ENCODE measurements at regions not wholly inside any gene's neighbourhood (a gene's known extent, or its start where the extent isn't known, plus 50 kb on each side); places are given as distances from the start of the nearest gene placed in this dataset.

GRCh38 chr2:181407171-181407570, 50.0 kb upstream of the ITGA4 start:
- no peak overlapping the region for H3K14ac ChIP-seq (replicated peaks; ENCODE audit: low read depth, low read length)
- in situ Hi-C loops (cut with MboI; ENCODE audit: low sequenced_read_pairs) (no loop called here), intact Hi-C loops (cut with micrococcal nuclease) (no loop called here), dilution Hi-C loops (cut with HindIII; ENCODE audit: low sequenced_read_pairs, unreplicated experiment) (no loop called here)
- no peak overlapping the region for H2BK15ac ChIP-seq (ENCODE audit: low read depth, low read length)
- ChIA-PET CTCF (no interaction called here), POLR2A (ENCODE audit: unreplicated experiment) (interaction anchor here (0.6 kb wide), 1 partner anchor 10 kb away, joined by 5 read pairs; no protein-coding TSS in a partner anchor)
- H3K9me3 ChIP-seq (ENCODE audit: control insufficient read depth, insufficient read depth, low read length) = no peaks in the 10 kb centered on the region
- WGBS, 2 experiments (ENCODE audit: extremely low coverage in 2 of 2, insufficient read length in 1 of 2) = 73% methylated on average over 2 of the region's 3 CpGs; no CpG with 5 or more reads in 1 of the 2 experiments
- no peak for ATAC-seq (ENCODE audit: low read depth)
- H4K5ac ChIP-seq (ENCODE audit: low read depth, low read length) = no peak overlapping the region
- H3K4ac ChIP-seq (ENCODE audit: low read depth, low read length) = no peak overlapping the region
- DNase-seq = no peak
- no peaks in the 10 kb centered on the region for H3K36me3 ChIP-seq (ENCODE audit: control insufficient read depth, insufficient read depth, low read length)
- BruUV-seq (replicated peaks) = no TSS peak
- H3K4me2 ChIP-seq (ENCODE audit: low read depth, low read length) = no peak overlapping the region
- no peaks in the 10 kb centered on the region for H3K9me1 ChIP-seq (ENCODE audit: insufficient read depth, low read length)
- no peak overlapping the region for H2AK5ac ChIP-seq (ENCODE audit: low read depth, low read length)
- H3K4me1 ChIP-seq (ENCODE audit: control insufficient read depth, insufficient read depth, low read length) = no peaks in the 10 kb centered on the region
- no peaks in the 10 kb centered on the region for H3K79me1 ChIP-seq (ENCODE audit: low read depth in 1 of 2, low read length in 2 of 2)
- no peak overlapping the region for H3K56ac ChIP-seq (ENCODE audit: extremely low read depth, insufficient read depth, low read length)
- H3K18ac ChIP-seq (ENCODE audit: low read depth, low read length) = no peak overlapping the region
- H3K23ac ChIP-seq (ENCODE audit: low read depth, low read length) = no peak overlapping the region
- no peak overlapping the region for H4K91ac ChIP-seq (ENCODE audit: insufficient read depth, low read depth, low read length)
- H2BK20ac ChIP-seq (ENCODE audit: low read depth, low read length) = no peak overlapping the region
- no peak overlapping the region for H2BK120ac ChIP-seq (ENCODE audit: low read depth, low read length)
- no peaks in the 10 kb centered on the region for H4K20me1 ChIP-seq (ENCODE audit: insufficient read depth, low read length)
- H2AK9ac ChIP-seq (replicated peaks; ENCODE audit: low read depth, low read length, poor library complexity) = no peak overlapping the region
- TF ChIP-seq, protein P1, sequence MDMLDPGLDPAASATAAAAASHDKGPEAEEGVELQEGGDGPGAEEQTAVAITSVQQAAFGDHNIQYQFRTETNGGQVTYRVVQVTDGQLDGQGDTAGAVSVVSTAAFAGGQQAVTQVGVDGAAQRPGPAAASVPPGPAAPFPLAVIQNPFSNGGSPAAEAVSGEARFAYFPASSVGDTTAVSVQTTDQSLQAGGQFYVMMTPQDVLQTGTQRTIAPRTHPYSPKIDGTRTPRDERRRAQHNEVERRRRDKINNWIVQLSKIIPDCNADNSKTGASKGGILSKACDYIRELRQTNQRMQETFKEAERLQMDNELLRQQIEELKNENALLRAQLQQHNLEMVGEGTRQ (IDR thresholded peaks at IDR 0.05; ENCODE audit: low read depth, low read length) = no peak
- no peak for TF ChIP-seq SMC3 (IDR thresholded peaks at IDR 0.05; ENCODE audit: low read depth, low read length)
- TF ChIP-seq BHLHE40 (IDR thresholded peaks at IDR 0.05; ENCODE audit: low read depth, low read length) = no peak
- TF ChIP-seq RCOR1 (IDR thresholded peaks at IDR 0.05; ENCODE audit: insufficient replicate concordance, low read length) = no peak
- TF ChIP-seq CHD1 (IDR thresholded peaks at IDR 0.05; ENCODE audit: low read depth, low read length) = no peak
- TF ChIP-seq MAFK (IDR thresholded peaks at IDR 0.05; ENCODE audit: low read depth, low read length) = no peak
- no peak for TF ChIP-seq RAD21 (IDR thresholded peaks at IDR 0.05; ENCODE audit: low read length)
- no peak for TF ChIP-seq NFE2L2 (IDR thresholded peaks at IDR 0.05; ENCODE audit: low read depth, low read length)
- no peak for TF ChIP-seq FOS (IDR thresholded peaks at IDR 0.05; ENCODE audit: low read depth, low read length)
- no peak for TF ChIP-seq MAZ (IDR thresholded peaks at IDR 0.05; ENCODE audit: borderline replicate concordance, low read depth, low read length)
- no peak for TF ChIP-seq CEBPB (IDR thresholded peaks at IDR 0.05; ENCODE audit: low read depth, low read length)
- no peak for TF ChIP-seq ELK1 (IDR thresholded peaks at IDR 0.05; ENCODE audit: borderline replicate concordance, low read depth, low read length)
- TF ChIP-seq POLR2A (IDR thresholded peaks at IDR 0.05; ENCODE audit: low read depth, low read length) = no peak
- no peak for TF ChIP-seq CTCF (conservative IDR thresholded peaks at IDR 0.05; ENCODE audit: low read depth, low read length)
- TF ChIP-seq RFX5 (IDR thresholded peaks at IDR 0.05; ENCODE audit: low read depth, low read length) = no peak
- no peak for TF ChIP-seq MXI1 (IDR thresholded peaks at IDR 0.05; ENCODE audit: borderline replicate concordance, low read depth, low read length)
- no peak overlapping the region for H3K27ac ChIP-seq (ENCODE audit: insufficient read depth, low read length)
- H3K4me3 ChIP-seq (ENCODE audit: insufficient read depth, low read depth, low read length) = no peak overlapping the region
- H2AFZ ChIP-seq (replicated peaks; ENCODE audit: low read length, poor library complexity) = no peak overlapping the region
- H4K8ac ChIP-seq (ENCODE audit: low read depth in 2 of 2, low read length in 2 of 2) = no peak overlapping the region
- H3K27me3 ChIP-seq (ENCODE audit: control insufficient read depth, insufficient read depth, low read length) = no peaks in the 10 kb centered on the region; the same call in 1 of the 2 replicates
- no peak overlapping the region for H3K9ac ChIP-seq (ENCODE audit: low read depth, low read length)
- no peak overlapping the region for H2BK5ac ChIP-seq (ENCODE audit: low read depth, low read length, poor library complexity, severe bottlenecking)
